Calu3 (cell line): ENCODE measurements at regions not wholly inside any gene's neighbourhood (a gene's known extent, or its start where the extent isn't known, plus 50 kb on each side); places are given as distances from the start of the nearest gene placed in this dataset.

Source experiments
- BruUV-seq: library from RNA; stranded (reverse); fragments of 400-500 nt; replicated peaks from 2 replicates; lab custom pipeline; 2021; lab: Mats Ljungman, UMichigan
- CTCF ChIA-PET: fragments of 300-600 bp; sonication (Branson Sonifier 250); formaldehyde crosslinking; loops from one replicate; lab custom pipeline; 2022; ENCODE audit warnings: antibody characterized with exemption; lab: Charles Lee
- DNase-seq: peaks from one replicate; pipeline ENCODE4 v3.0.0; 2022
- H3K27ac Mint-ChIP-seq: one replicate; pipeline ENCODE4 v1.8.0; 2022; ENCODE audit warnings: mixed read lengths; ENCODE audit not compliant: unreplicated experiment
- H3K27me3 Mint-ChIP-seq: one replicate; pipeline ENCODE4 v1.8.0; 2022; ENCODE audit warnings: mixed read lengths; ENCODE audit not compliant: unreplicated experiment
- H3K36me3 Mint-ChIP-seq: one replicate; pipeline ENCODE4 v1.8.0; 2022; ENCODE audit warnings: mild to moderate bottlenecking, moderate library complexity, mixed read lengths; ENCODE audit not compliant: insufficient read depth, unreplicated experiment
- H3K4me1 Mint-ChIP-seq: one replicate; pipeline ENCODE4 v1.8.0; 2022; ENCODE audit warnings: mild to moderate bottlenecking, low read depth, mixed read lengths; ENCODE audit not compliant: unreplicated experiment
- H3K4me3 Mint-ChIP-seq: one replicate; pipeline ENCODE4 v1.8.0; 2022; ENCODE audit warnings: mild to moderate bottlenecking, low read depth, moderate library complexity, mixed read lengths; ENCODE audit not compliant: unreplicated experiment
- H3K9me3 Mint-ChIP-seq: one replicate; pipeline ENCODE4 v1.8.0; 2022; ENCODE audit warnings: low read depth, mixed read lengths; ENCODE audit not compliant: unreplicated experiment
- CTCF ChIP-seq: fragments of 200-600 bp; IDR thresholded peaks from one replicate; pipeline ENCODE4 v1.8.0; 2022; ENCODE audit warnings: antibody characterized with exemption; ENCODE audit not compliant: unreplicated experiment
- intact Hi-C: fragments of 100-400 bp; cut with micrococcal nuclease; formaldehyde crosslinking; loops from one replicate; pipeline ENCODE4 v1.10.0; 2022; ENCODE audit not compliant: unreplicated experiment

GRCh38 chr14:78090864-78091263 is 79.3 kb upstream of the NRXN3 start:
- CTCF ChIA-PET, result no interaction called here
- H3K36me3 Mint-ChIP-seq, result no peaks in the 10 kb centered on the region
- no peak for TF ChIP-seq CTCF
- intact Hi-C loops, result no loop called here
- BruUV-seq, result no TSS peak
- no peak overlapping the region for H3K4me3 Mint-ChIP-seq
- no peak overlapping the region for H3K27ac Mint-ChIP-seq
- no peak for DNase-seq
- no peaks in the 10 kb centered on the region for H3K4me1 Mint-ChIP-seq
- peaks cover 25% of the 10 kb centered on the region for H3K27me3 Mint-ChIP-seq
- no peaks in the 10 kb centered on the region for H3K9me3 Mint-ChIP-seq

GRCh38 chr14:78091361-78091760 is 78.8 kb upstream of the NRXN3 start:
- Mint-ChIP-seq H3K27ac (no peak overlapping the region), H3K27me3 (peaks cover 25% of the 10 kb centered on the region), H3K4me3 (no peak overlapping the region), H3K36me3 (no peaks in the 10 kb centered on the region), H3K9me3 (no peaks in the 10 kb centered on the region), H3K4me1 (no peaks in the 10 kb centered on the region)
- no TSS peak for BruUV-seq
- DNase-seq, result no peak
- intact Hi-C loops, result no loop called here
- CTCF ChIA-PET, result no interaction called here
- no peak for TF ChIP-seq CTCF

- Mint-ChIP-seq H3K27me3 (peaks cover 25% of the 10 kb centered on the region), H3K27ac (no peak overlapping the region), H3K4me3 (no peak overlapping the region), H3K4me1 (no peaks in the 10 kb centered on the region), H3K36me3 (no peaks in the 10 kb centered on the region), H3K9me3 (no peaks in the 10 kb centered on the region)
- no peak for TF ChIP-seq CTCF
- intact Hi-C loops, result loop anchor here (2.0 kb wide), 1 partner anchor 59 kb away; no protein-coding TSS in a partner anchor
- CTCF ChIA-PET, result no interaction called here
- no peak for DNase-seq
- no TSS peak for BruUV-seq
Measured at GRCh38 chr14:78092040-78092439, 78.1 kb upstream of the NRXN3 start.

GRCh38 chr14:78103271-78103670 is 66.9 kb upstream of the NRXN3 start:
- H3K27ac Mint-ChIP-seq, result no peak overlapping the region
- DNase-seq, result no peak
- no peaks in the 10 kb centered on the region for H3K36me3 Mint-ChIP-seq
- BruUV-seq, result no TSS peak
- H3K4me1 Mint-ChIP-seq, result peaks cover 19% of the 10 kb centered on the region
- H3K4me3 Mint-ChIP-seq, result no peak overlapping the region
- intact Hi-C loops, result no loop called here
- TF ChIP-seq CTCF, result no peak
- no peaks in the 10 kb centered on the region for H3K27me3 Mint-ChIP-seq
- CTCF ChIA-PET, result no interaction called here
- H3K9me3 Mint-ChIP-seq, result peaks cover 2% of the 10 kb centered on the region
